ENCODE measurements at regions not wholly inside any gene's neighbourhood (a gene's known extent, or its start where the extent isn't known, plus 50 kb on each side); places are given as distances from the start of the nearest gene placed in this dataset.

DNA sequence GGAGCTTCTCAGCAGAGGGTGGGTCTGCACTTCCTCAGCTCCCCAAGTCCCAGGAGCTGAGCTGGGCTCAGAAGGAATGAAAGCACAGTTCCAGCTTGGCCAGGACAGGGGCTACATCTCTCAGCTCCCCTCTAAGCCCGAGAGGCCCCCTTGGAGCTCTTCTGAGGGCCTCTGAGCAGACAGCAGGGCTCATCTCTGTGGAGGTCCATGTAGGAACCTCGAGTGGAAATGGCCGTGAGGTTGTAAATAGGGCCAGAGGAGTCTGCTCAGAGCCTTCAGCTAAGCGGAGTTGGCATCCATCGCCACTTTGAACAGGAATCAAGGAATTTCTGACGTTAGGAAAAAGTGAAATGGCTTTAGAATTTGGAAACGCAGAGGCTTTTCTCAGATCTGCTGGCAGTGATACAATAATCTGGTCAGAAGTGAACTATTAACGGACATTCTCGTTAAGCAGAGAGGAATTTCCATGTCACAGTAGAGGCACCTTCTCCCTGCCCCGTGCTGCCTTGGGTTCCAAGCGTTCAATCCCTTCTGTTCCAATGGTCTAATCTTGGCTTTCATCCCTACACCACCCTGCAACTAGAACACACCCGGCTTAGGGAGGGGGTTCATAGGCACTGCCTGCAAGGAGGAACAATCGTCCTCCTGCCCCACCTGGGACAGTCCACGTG lies 213.9 kb downstream of the NDUFA10 start:
- no TSS peak for BruUV-seq (replicated peaks)
- DNase-seq (ENCODE audit: low read depth, low spot score): no peak

GRCh38 chr2:239809391-239809790 lies 215.8 kb downstream of the NDUFA10 start:
- CTCF ChIA-PET: no interaction called here
- dilution Hi-C loops (cut with MboI; ENCODE audit: extremely low pct_ligation_motif_present, low sequenced_read_pairs): no loop called here

More for the DNA sequence above, 213.9 kb downstream of the NDUFA10 start:
- H3K4me1 ChIP-seq (ENCODE audit: control insufficient read depth, extremely low read depth, insufficient read depth, low read length): no peaks in the 10 kb centered on the region
- H3K79me2 ChIP-seq (ENCODE audit: control insufficient read depth, insufficient read depth, low read length): no peaks in the 10 kb centered on the region
- CTCF ChIA-PET: no interaction called here
- H3K4me2 ChIP-seq (ENCODE audit: insufficient read depth, low read length): no peak overlapping the region
- no peak for FAIRE-seq
- POLR2A ChIA-PET: no interaction called here
- dilution Hi-C loops (cut with MboI; ENCODE audit: extremely low pct_ligation_motif_present, low sequenced_read_pairs): no loop called here
- no peak overlapping the region for H3K4me3 ChIP-seq (replicated peaks in 1 of 3; ENCODE audit: insufficient read depth in 1 of 3, low read depth in 1 of 3, low read length in 3 of 3)
- no peak overlapping the region for H2AFZ ChIP-seq (ENCODE audit: low read depth, low read length)
- H3K9me1 ChIP-seq (replicated peaks; ENCODE audit: control insufficient read depth, extremely low read depth, insufficient read depth, low read length): no peaks in the 10 kb centered on the region
- H3K9ac ChIP-seq (replicated peaks; ENCODE audit: extremely low read depth, insufficient read depth, low read length): no peak overlapping the region
- no peaks in the 10 kb centered on the region for H4K20me1 ChIP-seq (replicated peaks; ENCODE audit: control insufficient read depth, extremely low read depth, insufficient read depth, low read length)
- no peaks in the 10 kb centered on the region for H3K27me3 ChIP-seq (ENCODE audit: control insufficient read depth in 2 of 2, insufficient read depth in 2 of 2, low read length in 2 of 2)
- H3K36me3 ChIP-seq (ENCODE audit: control insufficient read depth in 2 of 2, extremely low read depth in 1 of 2, insufficient read depth in 2 of 2, low read length in 2 of 2): no peaks in the 10 kb centered on the region
- H3K9me3 ChIP-seq (replicated peaks; ENCODE audit: control insufficient read depth, insufficient read depth, low read length): no peaks in the 10 kb centered on the region
- no peak for TF ChIP-seq EZH2 (IDR thresholded peaks at IDR 0.05; ENCODE audit: borderline replicate concordance, low read depth, low read length, severe bottlenecking)
- TF ChIP-seq, protein P1, sequence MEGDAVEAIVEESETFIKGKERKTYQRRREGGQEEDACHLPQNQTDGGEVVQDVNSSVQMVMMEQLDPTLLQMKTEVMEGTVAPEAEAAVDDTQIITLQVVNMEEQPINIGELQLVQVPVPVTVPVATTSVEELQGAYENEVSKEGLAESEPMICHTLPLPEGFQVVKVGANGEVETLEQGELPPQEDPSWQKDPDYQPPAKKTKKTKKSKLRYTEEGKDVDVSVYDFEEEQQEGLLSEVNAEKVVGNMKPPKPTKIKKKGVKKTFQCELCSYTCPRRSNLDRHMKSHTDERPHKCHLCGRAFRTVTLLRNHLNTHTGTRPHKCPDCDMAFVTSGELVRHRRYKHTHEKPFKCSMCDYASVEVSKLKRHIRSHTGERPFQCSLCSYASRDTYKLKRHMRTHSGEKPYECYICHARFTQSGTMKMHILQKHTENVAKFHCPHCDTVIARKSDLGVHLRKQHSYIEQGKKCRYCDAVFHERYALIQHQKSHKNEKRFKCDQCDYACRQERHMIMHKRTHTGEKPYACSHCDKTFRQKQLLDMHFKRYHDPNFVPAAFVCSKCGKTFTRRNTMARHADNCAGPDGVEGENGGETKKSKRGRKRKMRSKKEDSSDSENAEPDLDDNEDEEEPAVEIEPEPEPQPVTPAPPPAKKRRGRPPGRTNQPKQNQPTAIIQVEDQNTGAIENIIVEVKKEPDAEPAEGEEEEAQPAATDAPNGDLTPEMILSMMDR (IDR thresholded peaks at IDR 0.05; ENCODE audit: extremely low read depth in 1 of 2, insufficient read depth in 1 of 2, low read depth in 1 of 2, low read length in 2 of 2): no peak
- TF ChIP-seq GATA2 (IDR thresholded peaks at IDR 0.05; ENCODE audit: insufficient read depth, insufficient read length, low read depth, low read length): no peak
- TF ChIP-seq FOS (IDR thresholded peaks at IDR 0.05; ENCODE audit: borderline replicate concordance, insufficient read depth, low read length): no peak
- intact Hi-C loops (cut with micrococcal nuclease): no loop called here
- no peak overlapping the region for H3K27ac ChIP-seq (ENCODE audit: insufficient read depth, low read depth, low read length)

More at GRCh38 chr2:239809391-239809790, 215.8 kb downstream of the NDUFA10 start:
- Histone ChIP-seq H3K9me3 (replicated peaks; ENCODE audit: control insufficient read depth, insufficient read depth, low read length) (no peaks in the 10 kb centered on the region), H3K4me3 (replicated peaks in 1 of 3; ENCODE audit: insufficient read depth in 1 of 3, low read depth in 1 of 3, low read length in 3 of 3) (no peak overlapping the region), H3K36me3 (ENCODE audit: control insufficient read depth in 2 of 2, extremely low read depth in 1 of 2, insufficient read depth in 2 of 2, low read length in 2 of 2) (no peaks in the 10 kb centered on the region), H4K20me1 (replicated peaks; ENCODE audit: control insufficient read depth, extremely low read depth, insufficient read depth, low read length) (no peaks in the 10 kb centered on the region), H3K4me1 (ENCODE audit: control insufficient read depth, extremely low read depth, insufficient read depth, low read length) (no peaks in the 10 kb centered on the region), H3K4me2 (ENCODE audit: insufficient read depth, low read length) (no peak overlapping the region), H2AFZ (ENCODE audit: low read depth, low read length) (no peak overlapping the region), H3K79me2 (ENCODE audit: control insufficient read depth, insufficient read depth, low read length) (no peaks in the 10 kb centered on the region), H3K9ac (replicated peaks; ENCODE audit: extremely low read depth, insufficient read depth, low read length) (no peak overlapping the region), H3K27me3 (ENCODE audit: control insufficient read depth in 2 of 2, insufficient read depth in 2 of 2, low read length in 2 of 2) (no peaks in the 10 kb centered on the region), H3K27ac (ENCODE audit: insufficient read depth, low read depth, low read length) (no peak overlapping the region), H3K9me1 (replicated peaks; ENCODE audit: control insufficient read depth, extremely low read depth, insufficient read depth, low read length) (no peaks in the 10 kb centered on the region)
- DNase-seq (ENCODE audit: low read depth, low spot score) (no peak), FAIRE-seq (no peak)
- no peak for TF ChIP-seq GATA2 (IDR thresholded peaks at IDR 0.05; ENCODE audit: insufficient read depth, insufficient read length, low read depth, low read length)
- TF ChIP-seq JUN (IDR thresholded peaks at IDR 0.05; ENCODE audit: borderline replicate concordance, insufficient read depth, insufficient read length, low read depth): no peak
- TF ChIP-seq FOS (IDR thresholded peaks at IDR 0.05; ENCODE audit: borderline replicate concordance, insufficient read depth, low read length): no peak
- TF ChIP-seq, protein P1 (IDR thresholded peaks at IDR 0.05; ENCODE audit: extremely low read depth in 1 of 2, insufficient read depth in 1 of 2, low read depth in 1 of 2, low read length in 2 of 2): no peak
- TF ChIP-seq POLR2AphosphoS5 (IDR thresholded peaks at IDR 0.05; ENCODE audit: insufficient read depth, low read depth, low read length): no peak
- TF ChIP-seq MYC (IDR thresholded peaks at IDR 0.05; ENCODE audit: low read depth, low read length): no peak
- TF ChIP-seq POLR2A (IDR thresholded peaks at IDR 0.05; ENCODE audit: low read depth, low read length): no peak
- no peak for TF ChIP-seq MAX (IDR thresholded peaks at IDR 0.05; ENCODE audit: insufficient read depth, insufficient read length)
- TF ChIP-seq EZH2 (IDR thresholded peaks at IDR 0.05; ENCODE audit: borderline replicate concordance, low read depth, low read length, severe bottlenecking): no peak
- intact Hi-C loops (cut with micrococcal nuclease): no loop called here
- no TSS peak for BruUV-seq (replicated peaks)
- POLR2A ChIA-PET: no interaction called here
